ENCODE measurements at regions not wholly inside any gene's neighbourhood (a gene's known extent, or its start where the extent isn't known, plus 50 kb on each side); places are given as distances from the start of the nearest gene placed in this dataset.

DNA sequence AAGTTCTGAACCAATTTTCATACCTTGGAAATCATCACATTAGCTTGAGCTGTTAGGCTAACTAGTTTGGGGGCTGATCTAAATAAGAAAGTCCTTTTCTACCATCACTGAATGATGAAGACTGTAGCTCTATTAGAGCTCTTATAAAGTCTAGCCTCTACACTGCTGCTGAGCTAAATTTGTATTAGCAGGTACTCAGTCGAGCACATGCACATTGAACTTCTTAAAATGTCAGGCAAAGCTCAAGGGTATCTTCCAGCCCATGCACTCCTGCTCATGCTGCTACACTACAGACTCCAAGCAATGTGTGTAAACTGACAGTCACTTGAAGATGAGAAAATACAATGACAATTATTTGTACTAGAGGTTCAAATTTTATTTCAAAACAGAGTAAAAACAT is 158.8 kb upstream of the TMEM229A start (continued):
- TF ChIP-seq JUN (IDR thresholded peaks at IDR 0.05; ENCODE audit: low read depth, low read length): no peak
- TF ChIP-seq TEAD4 (IDR thresholded peaks at IDR 0.05; ENCODE audit: low read depth, low read length): no peak
